ENCODE measurements at regions not wholly inside any gene's neighbourhood (a gene's known extent, or its start where the extent isn't known, plus 50 kb on each side); places are given as distances from the start of the nearest gene placed in this dataset.

DNA sequence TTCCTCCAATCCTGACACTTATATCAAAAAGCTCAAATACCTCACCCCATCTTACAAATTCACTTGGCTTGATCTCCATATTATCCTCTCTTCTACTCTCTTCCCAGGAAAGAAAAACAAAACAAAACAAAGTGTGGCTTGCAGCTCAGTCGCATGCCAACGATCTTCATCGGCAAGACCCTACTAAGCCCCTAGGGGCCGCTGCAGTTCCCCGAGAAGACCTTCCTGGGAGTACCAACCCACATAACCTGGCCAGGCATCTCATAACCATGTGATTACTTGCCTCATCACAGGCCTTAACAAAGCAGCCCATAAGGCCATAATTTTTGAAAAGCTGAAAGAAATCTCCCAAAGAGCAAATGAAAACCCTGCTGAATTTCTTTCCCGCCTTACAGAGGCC, 103.7 kb downstream of the ZNF92 start:
- TF ChIP-seq POLR2AphosphoS5 (IDR thresholded peaks at IDR 0.05; ENCODE audit: low read depth, low read length) (no peak), TAF1 (IDR thresholded peaks at IDR 0.05; ENCODE audit: borderline replicate concordance, insufficient read depth, low read length) (no peak), FOXP2 (optimal IDR thresholded peaks at IDR 0.05; ENCODE audit: borderline replicate concordance, extremely low read depth, extremely low read length, insufficient read depth) (no peak), SIN3A (IDR thresholded peaks at IDR 0.05; ENCODE audit: borderline replicate concordance, insufficient read depth, low read length) (no peak)
- TF ChIP-seq, protein P1, sequence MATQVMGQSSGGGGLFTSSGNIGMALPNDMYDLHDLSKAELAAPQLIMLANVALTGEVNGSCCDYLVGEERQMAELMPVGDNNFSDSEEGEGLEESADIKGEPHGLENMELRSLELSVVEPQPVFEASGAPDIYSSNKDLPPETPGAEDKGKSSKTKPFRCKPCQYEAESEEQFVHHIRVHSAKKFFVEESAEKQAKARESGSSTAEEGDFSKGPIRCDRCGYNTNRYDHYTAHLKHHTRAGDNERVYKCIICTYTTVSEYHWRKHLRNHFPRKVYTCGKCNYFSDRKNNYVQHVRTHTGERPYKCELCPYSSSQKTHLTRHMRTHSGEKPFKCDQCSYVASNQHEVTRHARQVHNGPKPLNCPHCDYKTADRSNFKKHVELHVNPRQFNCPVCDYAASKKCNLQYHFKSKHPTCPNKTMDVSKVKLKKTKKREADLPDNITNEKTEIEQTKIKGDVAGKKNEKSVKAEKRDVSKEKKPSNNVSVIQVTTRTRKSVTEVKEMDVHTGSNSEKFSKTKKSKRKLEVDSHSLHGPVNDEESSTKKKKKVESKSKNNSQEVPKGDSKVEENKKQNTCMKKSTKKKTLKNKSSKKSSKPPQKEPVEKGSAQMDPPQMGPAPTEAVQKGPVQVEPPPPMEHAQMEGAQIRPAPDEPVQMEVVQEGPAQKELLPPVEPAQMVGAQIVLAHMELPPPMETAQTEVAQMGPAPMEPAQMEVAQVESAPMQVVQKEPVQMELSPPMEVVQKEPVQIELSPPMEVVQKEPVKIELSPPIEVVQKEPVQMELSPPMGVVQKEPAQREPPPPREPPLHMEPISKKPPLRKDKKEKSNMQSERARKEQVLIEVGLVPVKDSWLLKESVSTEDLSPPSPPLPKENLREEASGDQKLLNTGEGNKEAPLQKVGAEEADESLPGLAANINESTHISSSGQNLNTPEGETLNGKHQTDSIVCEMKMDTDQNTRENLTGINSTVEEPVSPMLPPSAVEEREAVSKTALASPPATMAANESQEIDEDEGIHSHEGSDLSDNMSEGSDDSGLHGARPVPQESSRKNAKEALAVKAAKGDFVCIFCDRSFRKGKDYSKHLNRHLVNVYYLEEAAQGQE (IDR thresholded peaks at IDR 0.05; ENCODE audit: insufficient read depth in 1 of 2, low read depth in 2 of 2, low read length in 2 of 2): no peak

DNA sequence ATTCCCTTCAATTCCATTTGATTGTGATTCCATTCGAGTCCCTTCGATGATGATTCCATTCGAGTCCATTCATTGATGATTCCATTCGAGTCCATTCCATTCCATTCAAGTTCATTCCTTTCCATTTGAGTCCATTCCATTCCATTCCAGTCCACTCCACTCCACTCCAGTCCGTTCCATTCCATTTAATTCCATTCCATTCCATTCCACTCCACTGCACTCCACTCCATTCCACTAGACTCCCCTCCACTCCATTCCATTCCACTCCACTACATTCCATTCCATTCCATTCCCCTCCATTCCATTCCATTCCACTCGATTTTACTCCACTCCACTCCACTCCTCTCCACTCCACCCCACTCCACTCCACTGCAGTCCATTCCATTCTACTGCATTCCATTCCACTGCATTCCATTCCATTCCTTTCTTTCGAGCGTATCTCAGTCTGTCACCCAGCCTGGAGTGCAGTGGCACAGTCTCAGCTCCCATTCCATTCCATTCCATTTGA, 115.7 kb downstream of the ZNF92 start:
- no peak for TF ChIP-seq SIN3A (IDR thresholded peaks at IDR 0.05; ENCODE audit: borderline replicate concordance, insufficient read depth, low read length)
- TF ChIP-seq FOXP2 (optimal IDR thresholded peaks at IDR 0.05; ENCODE audit: borderline replicate concordance, extremely low read depth, extremely low read length, insufficient read depth): no peak
- TF ChIP-seq, protein P1 (IDR thresholded peaks at IDR 0.05; ENCODE audit: insufficient read depth in 1 of 2, low read depth in 2 of 2, low read length in 2 of 2): no peak
- no peak for TF ChIP-seq TAF1 (IDR thresholded peaks at IDR 0.05; ENCODE audit: borderline replicate concordance, insufficient read depth, low read length)
- no peak for TF ChIP-seq POLR2AphosphoS5 (IDR thresholded peaks at IDR 0.05; ENCODE audit: low read depth, low read length)

DNA sequence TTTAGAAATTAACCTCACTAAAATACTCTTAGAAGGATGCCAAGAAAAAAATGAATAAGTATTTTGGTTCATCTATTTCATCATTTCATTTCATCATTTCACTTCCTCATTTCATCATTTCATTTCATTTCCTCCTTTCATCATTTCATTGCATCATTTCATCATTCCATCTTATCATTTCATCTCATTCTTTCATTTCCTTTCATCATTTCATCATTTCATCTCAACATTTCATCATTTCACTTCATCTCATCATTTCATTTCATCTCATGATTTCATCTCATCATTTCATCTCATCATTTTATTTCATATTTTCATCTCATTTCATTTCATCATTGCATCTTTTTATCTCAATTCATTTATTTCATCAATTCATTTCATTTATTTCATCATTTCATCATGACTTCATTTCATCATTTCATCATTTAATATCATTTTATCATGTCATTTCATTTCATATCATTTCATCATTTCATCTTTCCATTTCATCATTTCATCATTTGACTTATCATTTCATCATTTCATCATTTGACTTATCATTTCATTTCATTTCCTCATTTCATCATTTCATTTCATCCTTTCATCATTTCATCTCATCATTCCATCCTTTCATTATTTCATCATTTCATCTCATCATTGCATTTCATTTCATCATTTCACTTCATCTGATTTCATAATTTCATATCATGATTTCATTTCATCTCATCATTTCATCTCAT, 129.9 kb downstream of the ZNF92 start:
- TF ChIP-seq POLR2AphosphoS5 (IDR thresholded peaks at IDR 0.05; ENCODE audit: low read depth, low read length) (no peak), TAF1 (IDR thresholded peaks at IDR 0.05; ENCODE audit: borderline replicate concordance, insufficient read depth, low read length) (no peak), FOXP2 (optimal IDR thresholded peaks at IDR 0.05; ENCODE audit: borderline replicate concordance, extremely low read depth, extremely low read length, insufficient read depth) (no peak), SIN3A (IDR thresholded peaks at IDR 0.05; ENCODE audit: borderline replicate concordance, insufficient read depth, low read length) (no peak)
- TF ChIP-seq, protein P1 (IDR thresholded peaks at IDR 0.05; ENCODE audit: insufficient read depth in 1 of 2, low read depth in 2 of 2, low read length in 2 of 2): no peak

DNA sequence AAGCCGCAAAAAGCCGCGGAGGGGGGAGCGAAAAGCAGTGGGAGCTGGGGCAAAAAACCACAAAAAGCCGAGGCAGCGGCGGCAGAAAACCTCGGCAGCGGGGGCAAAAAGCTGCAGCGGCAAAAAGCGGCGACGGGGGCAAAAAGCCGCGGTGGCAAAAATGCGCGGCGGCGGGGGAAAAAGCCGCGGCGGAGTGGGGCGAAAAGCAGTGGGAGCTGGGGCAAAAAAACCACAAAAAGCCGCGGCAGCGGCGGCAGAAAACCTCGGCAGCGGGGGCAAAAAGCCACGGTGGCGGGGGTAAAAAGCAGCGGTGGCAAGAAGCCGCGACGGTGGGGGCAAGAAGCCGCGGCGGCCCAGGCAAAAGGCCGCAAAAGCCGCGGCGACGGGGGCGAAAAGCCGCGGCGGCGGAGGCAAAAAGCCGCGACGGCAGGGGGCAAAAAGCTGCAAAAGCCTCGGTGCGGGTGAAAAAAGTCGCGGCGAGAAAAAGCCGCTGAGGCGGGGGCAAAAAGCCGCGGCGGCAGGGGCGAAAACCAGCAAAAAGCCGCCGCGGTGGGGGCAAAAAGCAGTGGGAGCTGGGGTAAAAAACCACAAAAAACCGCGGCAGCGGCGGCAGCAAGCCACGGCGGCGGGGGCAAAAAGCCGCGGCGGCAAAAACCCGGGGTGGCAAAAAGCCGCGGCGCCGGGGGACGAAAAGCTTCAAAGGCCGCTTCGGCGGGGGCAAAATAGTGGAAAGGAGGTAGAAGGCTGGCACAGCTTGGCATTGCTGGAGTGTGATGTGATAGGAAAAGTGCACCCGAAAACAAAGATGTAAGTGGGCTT, 135.9 kb downstream of the ZNF92 start:
- TF ChIP-seq FOXP2 (optimal IDR thresholded peaks at IDR 0.05; ENCODE audit: borderline replicate concordance, extremely low read depth, extremely low read length, insufficient read depth) (no peak), SIN3A (IDR thresholded peaks at IDR 0.05; ENCODE audit: borderline replicate concordance, insufficient read depth, low read length) (no peak), POLR2AphosphoS5 (IDR thresholded peaks at IDR 0.05; ENCODE audit: low read depth, low read length) (no peak), TAF1 (IDR thresholded peaks at IDR 0.05; ENCODE audit: borderline replicate concordance, insufficient read depth, low read length) (no peak)
- TF ChIP-seq, protein P1 (IDR thresholded peaks at IDR 0.05; ENCODE audit: insufficient read depth in 1 of 2, low read depth in 2 of 2, low read length in 2 of 2): no peak

Measured in PFSK-1 (cell line).